Ovary (tissue), 3 donors: ENCODE measurements at regions not wholly inside any gene's neighbourhood (a gene's known extent, or its start where the extent isn't known, plus 50 kb on each side); places are given as distances from the start of the nearest gene placed in this dataset.

ENCODE experiments used
- CTCF ChIP-seq, 3 donors: fragments of 450-650 bp in 2 of 3; fragments of 200-600 bp in 1 of 3; IDR thresholded peaks; one replicate each; pipeline versions ENCODE4 v1.5.1 to v1.8.0; 2016 to 2022; ENCODE audit warnings: antibody characterized with exemption in 3 of 3, mild to moderate bottlenecking in 1 of 3
- EP300 ChIP-seq: sonication (generic); formaldehyde crosslinking; IDR thresholded peaks from one replicate; pipeline ENCODE4 v1.6.1; 2017; ENCODE audit warnings: antibody characterized with exemption
- POLR2A ChIP-seq: fragments of 450-650 bp; IDR thresholded peaks from one replicate; pipeline ENCODE4 v1.6.1; 2017; ENCODE audit warnings: antibody characterized with exemption, mild to moderate bottlenecking, moderate library complexity
- donor health status: DM: no; HTN: no; CAD: no.

DNA sequence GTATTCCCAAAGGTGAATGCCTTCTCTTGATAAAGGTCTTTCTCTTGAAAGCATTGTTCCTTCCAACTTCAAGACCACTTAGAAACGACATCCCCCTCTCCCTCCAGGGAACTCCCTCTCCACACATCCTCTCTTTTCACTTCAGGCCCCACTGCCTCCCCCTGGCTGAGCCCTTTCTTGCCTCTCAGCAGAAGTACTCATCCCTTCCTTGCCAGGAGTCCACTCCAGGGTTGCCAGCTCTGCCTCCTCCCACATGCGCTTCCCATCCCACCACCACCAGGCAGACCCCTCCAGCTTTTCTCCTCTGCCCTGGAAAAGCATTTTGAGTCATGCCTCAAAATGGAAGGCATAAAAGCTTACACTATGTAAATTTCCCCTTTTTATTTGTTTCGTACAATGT, 126.3 kb upstream of the SALL3 start:
- TF ChIP-seq POLR2A (no peak), EP300 (no peak), CTCF (IDR thresholded peaks at IDR 0.05) (no peak)
